DMS79 treated with DMSO at 0.1 percent for 48 hours (cell line): ENCODE measurements at regions not wholly inside any gene's neighbourhood (a gene's known extent, or its start where the extent isn't known, plus 50 kb on each side); places are given as distances from the start of the nearest gene placed in this dataset.

Experiments used
- DNase-seq: peaks from one replicate; lab custom pipeline; 2025; lab: John Stamatoyannopoulos, UW

GRCh38 chr11:92322225-92322624 is 97.6 kb downstream of the FAT3 start:
- no peak for DNase-seq

- no peak for DNase-seq
Measured at GRCh38 chr11:92324890-92325289, 100.3 kb downstream of the FAT3 start.

- no peak for DNase-seq
Measured at GRCh38 chr11:92325416-92325815, 100.8 kb downstream of the FAT3 start.

DNA sequence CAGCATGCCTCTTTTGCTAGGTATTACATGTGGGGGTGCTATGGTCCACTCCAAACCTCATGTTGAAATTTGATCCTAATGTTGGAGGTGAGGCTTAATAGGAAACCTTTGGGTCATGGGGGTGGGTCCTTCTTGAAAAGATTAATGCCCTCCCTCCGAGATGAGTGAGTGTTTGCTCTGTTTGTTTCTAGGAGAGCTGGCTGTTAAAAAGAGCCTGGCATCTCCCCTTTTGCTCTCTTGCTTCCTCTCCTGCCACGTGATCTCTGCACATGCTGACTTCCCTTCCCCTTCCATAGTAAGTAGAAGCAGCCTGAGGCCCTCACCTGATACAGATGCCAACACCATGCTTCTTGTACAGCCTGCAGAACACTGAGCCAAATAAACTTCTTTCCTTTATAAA is 104.5 kb downstream of the FAT3 start:
- DNase-seq, result no peak

DNA sequence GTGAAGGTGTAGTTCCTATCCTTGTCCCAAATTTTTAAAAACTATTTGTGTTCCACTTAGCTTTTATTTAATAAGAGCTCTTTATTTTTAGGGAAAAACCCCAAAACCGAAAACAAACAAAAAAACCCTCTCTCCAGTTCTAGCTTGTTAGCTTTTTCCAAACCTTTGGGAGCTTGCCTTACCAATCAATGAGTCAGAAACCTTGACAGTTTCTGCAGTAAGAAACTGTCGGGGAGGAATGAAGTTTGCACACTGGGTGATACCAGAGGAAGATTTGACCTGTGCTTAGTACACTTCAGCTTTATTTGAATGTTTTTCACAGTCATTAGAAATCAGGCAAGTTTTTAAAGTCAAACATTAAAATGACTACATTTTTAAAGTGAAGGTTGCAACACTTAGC is 105.0 kb downstream of the FAT3 start:
- no peak for DNase-seq

- DNase-seq, result no peak
Measured at GRCh38 chr11:92330114-92330513, 105.5 kb downstream of the FAT3 start.

DNA sequence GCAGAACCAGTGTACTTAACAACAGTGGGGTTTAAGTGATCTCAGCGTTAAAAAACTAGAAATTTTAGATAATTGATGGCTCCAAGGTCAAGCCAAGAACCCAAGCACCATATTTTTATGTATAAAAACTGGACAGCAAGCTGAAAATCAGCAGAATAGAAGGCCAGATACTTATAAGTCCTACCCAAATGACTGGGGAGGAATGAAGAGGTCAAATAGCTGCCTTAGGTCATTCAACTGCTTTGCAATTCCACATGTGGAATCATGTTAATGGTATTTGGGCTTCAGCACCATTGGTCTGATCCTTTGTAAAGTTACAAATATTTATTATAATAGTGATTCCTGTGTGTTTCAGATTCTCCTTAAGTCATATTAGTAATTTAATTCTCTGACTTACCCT is 108.4 kb downstream of the FAT3 start:
- no peak for DNase-seq

DNA sequence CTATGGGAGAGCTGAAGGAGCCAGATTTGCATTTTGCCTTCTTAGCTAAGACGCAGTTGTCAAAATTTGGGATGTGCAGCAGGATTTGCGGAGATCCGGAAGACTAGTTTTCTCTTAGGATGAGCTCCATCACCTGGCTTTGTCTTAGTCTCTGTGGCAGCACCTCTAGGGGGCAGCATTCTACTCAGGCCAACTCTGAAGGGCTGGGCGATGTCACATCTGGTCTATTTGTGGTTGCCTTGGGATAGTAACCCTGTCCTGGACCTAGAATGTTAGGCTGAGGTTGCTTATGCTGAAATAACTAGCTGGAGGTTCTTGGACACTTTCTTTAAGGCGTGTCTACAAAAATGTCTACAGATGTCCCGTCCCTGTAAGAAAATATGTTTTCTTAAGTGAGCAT is 116.2 kb downstream of the FAT3 start:
- DNase-seq, result no peak

DNA sequence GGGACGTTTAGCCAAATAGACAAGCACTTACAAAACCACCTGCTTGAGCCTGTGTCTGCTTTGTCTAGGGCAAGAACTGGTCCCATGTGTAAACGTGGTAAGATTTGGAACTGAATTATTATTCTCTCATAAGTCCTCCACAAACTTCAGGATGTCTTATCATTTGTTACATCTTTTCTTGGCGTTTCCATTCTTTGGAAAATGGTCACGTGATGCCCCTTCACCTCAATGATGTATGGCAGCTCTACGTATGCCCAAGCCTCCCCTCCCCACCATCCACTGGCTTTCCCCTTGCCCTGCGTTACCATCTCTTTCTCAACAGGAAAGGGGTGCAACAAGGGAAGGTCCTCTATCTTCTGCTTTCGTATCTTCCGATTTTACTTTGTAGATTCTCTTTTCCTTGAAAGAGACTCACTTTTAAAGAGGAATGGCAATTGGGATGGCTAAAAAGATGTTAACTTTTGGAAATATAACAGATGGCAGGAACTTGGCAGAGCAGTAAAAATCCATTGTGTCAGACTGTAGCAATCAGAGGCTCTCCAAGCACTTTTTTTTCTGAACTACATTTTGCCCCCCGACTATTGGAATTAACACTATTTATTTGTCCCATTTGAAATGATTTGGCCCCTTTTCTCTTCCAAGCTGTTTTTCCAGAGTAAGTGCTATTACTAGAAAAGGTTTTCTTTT is 117.6 kb downstream of the FAT3 start:
- DNase-seq, result no peak

DNA sequence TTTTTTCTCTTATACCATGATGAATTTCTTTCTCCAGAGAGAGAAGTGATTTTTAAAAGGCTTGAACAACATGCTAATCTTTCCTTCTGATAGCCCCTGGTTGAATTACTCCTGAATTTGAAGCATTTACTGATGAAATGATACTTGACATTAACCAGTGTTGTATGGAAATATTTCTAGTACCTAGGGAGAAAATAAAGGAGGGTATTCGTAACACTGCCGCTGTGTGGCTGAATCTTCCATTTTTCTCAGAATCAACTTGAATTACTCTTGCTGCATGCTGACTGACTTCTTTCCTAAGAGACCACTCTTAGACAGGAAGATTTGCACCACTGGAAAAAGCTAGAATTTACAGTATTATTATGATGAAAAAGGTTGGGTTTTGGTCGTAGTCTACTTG is 118.3 kb downstream of the FAT3 start:
- DNase-seq, result no peak

DNA sequence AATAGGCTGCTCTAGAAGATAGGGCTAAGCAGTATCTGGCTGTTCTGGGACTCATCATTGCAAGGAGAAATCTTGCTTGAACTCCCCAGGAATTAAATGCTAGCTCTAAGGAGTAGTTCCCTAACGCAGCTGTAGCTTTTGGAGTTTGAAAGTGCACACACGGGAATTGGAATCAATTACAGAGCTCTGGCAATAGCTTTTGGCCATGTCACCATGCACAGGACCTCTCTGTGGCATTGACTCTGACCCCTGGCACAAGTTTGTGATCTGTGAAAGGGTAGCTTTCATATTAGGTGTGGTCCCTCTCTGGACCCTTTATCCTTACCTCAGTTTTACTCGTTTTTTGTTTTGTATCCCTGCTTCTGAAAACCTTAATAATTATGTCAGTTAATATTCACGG is 121.6 kb downstream of the FAT3 start:
- DNase-seq, result no peak

DNA sequence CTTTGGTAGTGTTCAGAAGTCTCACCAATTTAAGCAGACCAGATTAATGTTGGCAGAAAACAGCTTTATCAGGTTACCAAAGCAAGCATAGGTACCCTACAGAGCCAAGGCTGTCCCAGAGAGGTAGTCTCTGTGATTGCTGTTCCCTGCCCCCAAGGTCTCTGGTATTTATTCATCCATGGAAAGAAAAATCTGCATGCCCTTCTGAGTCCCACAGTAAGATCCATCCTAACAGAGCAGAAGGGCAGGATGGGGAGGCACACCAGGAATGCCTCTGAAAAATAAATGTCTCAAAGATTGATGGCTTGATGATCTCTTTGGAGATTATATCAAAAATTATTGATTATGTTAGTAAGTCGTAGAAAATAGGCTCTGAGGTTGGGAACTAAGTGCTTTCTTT is 122.8 kb downstream of the FAT3 start:
- no peak for DNase-seq

DNA sequence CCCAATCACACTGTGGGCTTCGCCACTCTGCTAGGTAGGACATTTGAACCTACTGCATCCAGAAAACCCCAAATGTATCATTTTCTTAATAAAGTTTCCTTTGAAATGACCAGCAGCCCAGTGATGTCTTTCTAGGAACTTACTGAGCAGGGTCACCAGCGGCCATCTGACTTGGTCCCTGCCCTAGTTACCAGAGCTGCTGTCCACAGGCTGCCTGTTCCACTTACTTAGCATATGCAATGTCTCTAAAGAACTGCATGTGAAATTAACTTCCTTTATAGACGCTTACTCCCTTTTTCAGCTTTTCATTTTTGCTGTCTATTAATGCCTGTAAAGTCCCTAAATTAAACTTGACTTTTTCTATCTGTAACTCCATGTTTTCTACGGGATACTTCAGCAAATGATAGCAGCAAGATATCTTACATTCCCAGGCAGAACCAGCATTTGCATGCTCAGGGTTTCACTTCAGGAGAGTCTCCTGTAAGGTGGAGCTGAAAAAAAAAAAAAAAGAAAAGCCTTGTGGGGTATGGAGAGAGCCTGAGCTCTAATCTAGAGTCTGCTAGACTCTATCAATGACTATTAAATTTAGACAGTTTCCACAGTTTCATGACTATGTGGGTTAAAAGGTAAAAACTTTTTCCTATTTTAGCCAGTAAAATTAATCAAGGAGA is 125.0 kb downstream of the FAT3 start:
- DNase-seq, result no peak

GRCh38 chr11:92357344-92357743 is 132.7 kb downstream of the FAT3 start:
- no peak for DNase-seq

DNA sequence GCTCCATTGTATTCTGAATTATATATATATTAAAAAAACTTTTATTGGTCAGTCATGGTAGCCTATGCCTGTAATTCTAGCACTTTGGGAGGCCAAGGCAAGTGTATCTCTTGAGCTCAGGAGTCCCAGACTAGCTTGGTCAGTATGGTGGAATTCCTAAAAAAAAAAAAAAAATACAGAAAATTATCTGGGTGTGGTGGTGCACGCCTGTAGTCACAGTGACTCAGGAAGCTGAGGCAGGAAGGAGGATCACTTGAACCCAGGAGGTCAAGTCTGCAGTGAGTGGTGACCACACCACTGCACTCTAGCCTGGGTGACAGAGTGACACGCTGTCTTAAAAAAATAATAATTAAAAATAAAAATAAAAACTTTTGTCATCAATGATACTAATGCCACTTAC is 133.2 kb downstream of the FAT3 start:
- no peak for DNase-seq

DNA sequence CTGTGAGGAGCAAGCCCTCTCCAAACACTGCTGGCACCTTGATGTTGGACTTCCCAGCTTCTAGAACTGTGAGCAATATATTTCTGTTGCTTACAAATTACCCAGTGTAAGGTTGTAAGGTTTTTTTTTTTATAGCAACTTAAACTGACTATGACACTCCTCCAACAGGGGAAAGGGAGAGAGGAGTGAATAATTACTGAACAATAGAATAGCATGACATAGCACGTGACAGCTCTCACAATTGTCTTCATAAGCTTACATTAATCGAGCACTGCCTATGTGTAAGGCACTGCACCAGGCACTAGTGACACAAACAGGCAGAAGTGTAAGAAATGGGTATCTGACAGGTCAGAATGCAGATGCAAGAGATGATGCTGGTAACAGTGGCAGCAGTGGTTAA is 136.9 kb downstream of the FAT3 start:
- no peak for DNase-seq

- peak; percentile 58 for DNase-seq
Measured at GRCh38 chr11:92362989-92363388, 138.4 kb downstream of the FAT3 start.

GRCh38 chr11:92364177-92364576 is 139.6 kb downstream of the FAT3 start:
- DNase-seq, result no peak

GRCh38 chr11:92376146-92376599 is 151.6 kb downstream of the FAT3 start:
- DNase-seq, result no peak

DNA sequence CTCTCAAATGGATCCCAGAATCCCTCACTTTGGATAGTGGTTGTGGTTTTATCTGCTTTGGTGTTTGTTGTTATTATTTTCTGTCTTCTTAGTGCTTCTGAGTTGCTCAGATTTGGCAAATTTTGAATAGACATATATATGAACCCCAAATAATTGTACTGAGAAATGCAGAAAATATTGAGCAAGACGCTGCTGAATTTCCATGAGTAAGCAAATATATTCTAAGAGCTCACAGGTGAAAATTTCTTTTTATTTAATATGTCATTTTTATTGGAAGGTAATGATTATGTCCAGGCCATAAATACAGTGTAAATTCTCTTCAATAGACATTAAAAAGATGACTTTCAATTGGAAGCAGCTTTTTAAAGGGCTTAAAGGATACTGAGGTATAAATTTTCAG is 152.1 kb downstream of the FAT3 start:
- no peak for DNase-seq

- no peak for DNase-seq
Measured at GRCh38 chr11:92380882-92381281, 156.3 kb downstream of the FAT3 start.

DNA sequence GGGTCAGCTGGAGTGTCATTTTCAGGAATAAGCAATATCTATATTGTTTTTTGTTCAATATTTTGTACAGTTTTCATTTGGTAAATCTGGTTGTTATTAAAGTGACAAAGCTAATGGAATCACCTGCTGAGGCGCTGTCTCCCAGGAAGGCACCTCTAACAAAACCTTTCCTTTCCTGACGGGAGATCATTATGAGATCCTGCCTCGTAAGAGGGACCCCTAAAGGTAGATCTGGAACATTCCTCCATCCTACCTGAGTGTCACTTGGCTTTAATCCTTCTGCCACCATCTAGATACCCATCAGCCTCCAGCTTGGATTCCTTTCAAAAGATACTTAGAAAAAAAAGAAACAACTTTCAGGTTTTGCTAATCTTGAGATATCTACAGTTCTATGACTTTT is 157.7 kb downstream of the FAT3 start:
- no peak for DNase-seq

DNA sequence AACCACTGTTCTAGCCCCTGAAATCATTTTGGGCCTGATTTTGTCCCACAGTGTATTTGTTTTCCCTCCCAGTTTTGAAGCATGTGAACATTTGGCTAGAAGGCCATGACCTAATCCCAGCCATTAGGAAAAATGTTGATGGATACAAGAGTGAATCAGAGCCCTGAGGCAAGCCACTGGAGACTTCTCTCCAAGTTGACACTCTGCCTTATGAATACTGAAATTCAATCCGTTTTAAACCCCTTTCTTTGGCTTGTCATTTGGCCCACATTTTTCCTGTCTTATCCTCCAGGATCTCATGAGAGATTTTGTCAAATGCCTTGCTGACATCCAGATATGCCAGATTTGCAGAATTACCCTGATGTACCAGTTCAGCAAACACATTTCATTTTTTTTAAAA is 158.8 kb downstream of the FAT3 start:
- no peak for DNase-seq

- DNase-seq, result no peak
Measured at GRCh38 chr11:92384358-92384757, 159.7 kb downstream of the FAT3 start.
